GM23338 (cell line): ENCODE measurements at regions not wholly inside any gene's neighbourhood (a gene's known extent, or its start where the extent isn't known, plus 50 kb on each side); places are given as distances from the start of the nearest gene placed in this dataset.

Source experiments
- ATAC-seq: fragments of 200-7000 bp; cut with Tn5 transposase; 3 replicates; pipeline ENCODE4 v1.9.1; 2020
- DNase-seq: peaks from one replicate; pipeline ENCODE4 v3.0.0-alpha.2; 2015; ENCODE audit warnings: low spot score
- H2AFZ ChIP-seq: fragments of 200-600 bp; sonication (generic); 2 replicates; pipeline ENCODE4 v1.8.0; 2016; ENCODE audit warnings: antibody characterized with exemption, mild to moderate bottlenecking, moderate library complexity
- H3F3A ChIP-seq: fragments of 200-600 bp; sonication (generic); replicated peaks from 2 replicates; pipeline ENCODE4 v1.8.0; 2017; ENCODE audit warnings: antibody characterized with exemption, mixed run types, low read depth
- H3K27ac ChIP-seq: fragments of 200-600 bp; sonication (generic); 2 replicates; pipeline ENCODE4 v1.6.1; 2016; ENCODE audit warnings: low read depth
- H3K27me3 ChIP-seq: fragments of 200-600 bp; sonication (generic); 2 replicates; pipeline ENCODE4 v1.8.0; 2016; ENCODE audit warnings: mild to moderate bottlenecking, mixed run types, moderate library complexity; ENCODE audit not compliant: insufficient read depth
- H3K36me3 ChIP-seq: fragments of 200-600 bp; sonication (generic); 2 replicates; pipeline ENCODE4 v1.8.0; 2016; ENCODE audit warnings: mild to moderate bottlenecking; ENCODE audit not compliant: insufficient read depth
- H3K4me1 ChIP-seq: fragments of 200-600 bp; sonication (generic); 2 replicates; pipeline ENCODE4 v1.8.0; 2016; ENCODE audit warnings: mild to moderate bottlenecking, moderate library complexity; ENCODE audit not compliant: insufficient read depth
- H3K4me2 ChIP-seq: fragments of 200-600 bp; sonication (generic); 2 replicates; pipeline ENCODE4 v1.7.1; 2017; ENCODE audit warnings: mixed run types
- H3K4me3 ChIP-seq: fragments of 200-600 bp; sonication (generic); 2 replicates; pipeline ENCODE4 v1.6.1; 2016; ENCODE audit warnings: mixed run types
- H3K79me2 ChIP-seq: fragments of 200-600 bp; sonication (generic); replicated peaks from 2 replicates; pipeline ENCODE4 v1.8.0; 2017; ENCODE audit warnings: mild to moderate bottlenecking; ENCODE audit not compliant: insufficient read depth
- H3K9me2 ChIP-seq: fragments of 200-600 bp; sonication (generic); 2 replicates; pipeline ENCODE4 v1.8.0; 2017; ENCODE audit not compliant: insufficient read depth
- H4K20me1 ChIP-seq: fragments of 200-600 bp; sonication (generic); replicated peaks from 2 replicates; pipeline ENCODE4 v1.8.0; 2017; ENCODE audit warnings: mild to moderate bottlenecking; ENCODE audit not compliant: insufficient read depth
- H3K27ac Mint-ChIP-seq: 2 replicates; pipeline ENCODE4 v1.8.0; 2020; ENCODE audit warnings: inconsistent platforms, mild to moderate bottlenecking, moderate library complexity, mixed read lengths
- H3K27me3 Mint-ChIP-seq: 3 replicates; pipeline ENCODE4 v1.8.0; 2022; ENCODE audit warnings: low read depth, mild to moderate bottlenecking, moderate library complexity, mixed read lengths, inconsistent platforms; ENCODE audit not compliant: insufficient read depth, poor library complexity
- H3K36me3 Mint-ChIP-seq: 3 replicates; pipeline ENCODE4 v1.8.0; 2021; ENCODE audit warnings: low read depth, mild to moderate bottlenecking, inconsistent platforms, moderate library complexity, mixed read lengths
- H3K4me1 Mint-ChIP-seq: 3 replicates; pipeline ENCODE4 v1.8.0; 2020; ENCODE audit warnings: mild to moderate bottlenecking, inconsistent platforms, mixed read lengths
- H3K4me3 Mint-ChIP-seq: 3 replicates; pipeline ENCODE4 v1.8.0; 2021; ENCODE audit warnings: moderate library complexity, mild to moderate bottlenecking, inconsistent platforms, mixed read lengths
- H3K9me3 Mint-ChIP-seq: 3 replicates; pipeline ENCODE4 v1.8.0; 2020; ENCODE audit warnings: moderate library complexity, mild to moderate bottlenecking, inconsistent platforms, mixed read lengths
- CREB1 ChIP-seq: fragments of 250-450 bp; sonication (Bioruptor Pico); IDR thresholded peaks from 2 replicates; pipeline ENCODE4 v1.5.0; 2020; ENCODE audit warnings: low read depth, mild to moderate bottlenecking, moderate library complexity
- CTCF ChIP-seq, 2 experiments: fragments of 200-600 bp in 1 of 2; sonication (generic) in 1 of 2; conservative IDR thresholded peaks; 2 replicates each; pipeline versions ENCODE4 v1.5.1 to v1.6.1; 2016 to 2017; ENCODE audit warnings: antibody characterized with exemption in 2 of 2, low read depth in 2 of 2, mild to moderate bottlenecking in 2 of 2, moderate library complexity in 1 of 2
- EZH2 ChIP-seq: fragments of 200-600 bp; sonication (generic); IDR thresholded peaks from one replicate; pipeline ENCODE4 v1.8.0; 2017; ENCODE audit warnings: antibody characterized with exemption, mild to moderate bottlenecking, low read depth; ENCODE audit not compliant: unreplicated experiment
- EZH2phosphoT487 ChIP-seq: fragments of 200-600 bp; sonication (generic); IDR thresholded peaks from one replicate; pipeline ENCODE4 v1.8.1; 2018; ENCODE audit warnings: antibody characterized with exemption; ENCODE audit not compliant: unreplicated experiment
- JUNB ChIP-seq: IDR thresholded peaks from one replicate; pipeline ENCODE4 v1.6.1; 2016; ENCODE audit warnings: antibody characterized with exemption; ENCODE audit not compliant: unreplicated experiment
- NANOG ChIP-seq: IDR thresholded peaks from 2 replicates; pipeline ENCODE4 v1.6.1; 2016; ENCODE audit warnings: antibody characterized with exemption, borderline replicate concordance
- POLR2AphosphoS5 ChIP-seq: IDR thresholded peaks from 2 replicates; pipeline ENCODE4 v1.6.1; 2016; ENCODE audit warnings: antibody characterized with exemption, low read depth
- REST ChIP-seq: IDR thresholded peaks from one replicate; pipeline ENCODE4 v1.6.1; 2018; ENCODE audit warnings: antibody characterized with exemption; ENCODE audit not compliant: unreplicated experiment
- STAT1 ChIP-seq: IDR thresholded peaks from one replicate; pipeline ENCODE4 v1.6.1; 2016; ENCODE audit warnings: antibody characterized with exemption; ENCODE audit not compliant: unreplicated experiment
- ZNF114 ChIP-seq: fragments of 250-450 bp; sonication (Bioruptor Pico); IDR thresholded peaks from 2 replicates; pipeline ENCODE4 v1.5.0; 2020; ENCODE audit warnings: mild to moderate bottlenecking, moderate library complexity
- ZNF331 ChIP-seq: fragments of 250-450 bp; sonication (Bioruptor Pico); IDR thresholded peaks from 2 replicates; pipeline ENCODE4 v1.5.0; 2020; ENCODE audit warnings: low read depth, mild to moderate bottlenecking, moderate library complexity
- ZNF462 ChIP-seq: fragments of 250-450 bp; sonication (Bioruptor Pico); IDR thresholded peaks from 2 replicates; pipeline ENCODE4 v1.5.0; 2020; ENCODE audit warnings: mild to moderate bottlenecking, moderate library complexity
- TF ChIP-seq, protein P1 (sequence below): IDR thresholded peaks from 2 replicates; pipeline ENCODE4 v1.6.1; 2016; ENCODE audit warnings: antibody characterized with exemption

GRCh38 chr9:16171911-16172310, 619.1 kb downstream of the CCDC171 start:
- Histone ChIP-seq H3K9me2 (no peaks in the 10 kb centered on the region), H3K27ac (no peak overlapping the region), H2AFZ (0 out of 2 replicates have a peak overlapping the region, but pooled peaks have one; percentile 28), H3K36me3 (no peaks in the 10 kb centered on the region), H3F3A (no peaks in the 10 kb centered on the region), H4K20me1 (no peaks in the 10 kb centered on the region), H3K4me2 (no peak overlapping the region), H3K79me2 (no peaks in the 10 kb centered on the region), H3K27me3 (no peaks in the 10 kb centered on the region), H3K4me3 (no peak overlapping the region), H3K4me1 (no peaks in the 10 kb centered on the region)
- TF ChIP-seq, protein P1, sequence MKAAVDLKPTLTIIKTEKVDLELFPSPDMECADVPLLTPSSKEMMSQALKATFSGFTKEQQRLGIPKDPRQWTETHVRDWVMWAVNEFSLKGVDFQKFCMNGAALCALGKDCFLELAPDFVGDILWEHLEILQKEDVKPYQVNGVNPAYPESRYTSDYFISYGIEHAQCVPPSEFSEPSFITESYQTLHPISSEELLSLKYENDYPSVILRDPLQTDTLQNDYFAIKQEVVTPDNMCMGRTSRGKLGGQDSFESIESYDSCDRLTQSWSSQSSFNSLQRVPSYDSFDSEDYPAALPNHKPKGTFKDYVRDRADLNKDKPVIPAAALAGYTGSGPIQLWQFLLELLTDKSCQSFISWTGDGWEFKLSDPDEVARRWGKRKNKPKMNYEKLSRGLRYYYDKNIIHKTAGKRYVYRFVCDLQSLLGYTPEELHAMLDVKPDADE: no peak
- TF ChIP-seq REST (no peak), ZNF462 (no peak), ZNF331 (CRISPR knock-in tag) (no peak), POLR2AphosphoS5 (no peak), EZH2 (no peak), ZNF114 (CRISPR knock-in tag) (no peak), JUNB (no peak), CREB1 (CRISPR knock-in tag) (no peak), EZH2phosphoT487 (no peak), NANOG (no peak), STAT1 (no peak), CTCF (conservative IDR thresholded peaks at IDR 0.05; ENCODE audit: low read depth in 2 of 2) (no peak)
- no peak for DNase-seq
- H3K4me3 Mint-ChIP-seq: no peak overlapping the region
- no peaks in the 10 kb centered on the region for H3K27me3 Mint-ChIP-seq
- ATAC-seq: no peak
- H3K27ac Mint-ChIP-seq: no peak overlapping the region
- H3K9me3 Mint-ChIP-seq: no peaks in the 10 kb centered on the region
- no peaks in the 10 kb centered on the region for H3K4me1 Mint-ChIP-seq
- H3K36me3 Mint-ChIP-seq: no peaks in the 10 kb centered on the region
